ENCODE measurements at regions not wholly inside any gene's neighbourhood (a gene's known extent, or its start where the extent isn't known, plus 50 kb on each side); places are given as distances from the start of the nearest gene placed in this dataset.

- TF ChIP-seq POLR2A (IDR thresholded peaks at IDR 0.05) (no peak), CTCF (IDR thresholded peaks at IDR 0.05 in 4 of 5, conservative IDR thresholded peaks at IDR 0.05 in 1 of 5) (no peak)
These were observed 495.9 kb upstream of the ANKRD30A start for GRCh38 chr10:36629476-36629875.

Data from gastrocnemius medialis (tissue), 4 donors.